Fibroblast of peridontal ligament (primary cell): ENCODE measurements at regions not wholly inside any gene's neighbourhood (a gene's known extent, or its start where the extent isn't known, plus 50 kb on each side); places are given as distances from the start of the nearest gene placed in this dataset.
"Not testable (repeated sequence)": the region's sequence is repeated elsewhere in the genome, so short reads cannot be mapped to it uniquely, and the experiment has no call there.

Source experiments
- DNase-seq: peaks from one replicate; pipeline ENCODE4 v3.0.0-alpha.2; 2010; ENCODE audit errors: extremely low read depth

GRCh38 chr16:35102780-35103403, 1643.5 kb downstream of the TP53TG3F start:
- DNase-seq = no peak

GRCh38 chr16:35111772-35112171, 1652.4 kb downstream of the TP53TG3F start:
- not testable (repeated sequence) for DNase-seq

GRCh38 chr16:35131429-35131828, 1672.0 kb downstream of the TP53TG3F start:
- no peak for DNase-seq

GRCh38 chr16:35134471-35134870, 1675.1 kb downstream of the TP53TG3F start:
- DNase-seq = no peak

GRCh38 chr16:35140293-35140986, 1681.0 kb downstream of the TP53TG3F start:
- no peak for DNase-seq

GRCh38 chr16:35141303-35141702, 1681.9 kb downstream of the TP53TG3F start:
- no peak for DNase-seq

GRCh38 chr16:35142147-35142808, 1682.9 kb downstream of the TP53TG3F start:
- no peak for DNase-seq

- DNase-seq = no peak
These were observed 1683.4 kb downstream of the TP53TG3F start for GRCh38 chr16:35142809-35143192.

- DNase-seq = no peak
These were observed 1685.0 kb downstream of the TP53TG3F start for GRCh38 chr16:35144212-35144932.

GRCh38 chr16:35146031-35146710, 1686.8 kb downstream of the TP53TG3F start:
- no peak for DNase-seq

- DNase-seq = no peak
These were observed 1687.5 kb downstream of the TP53TG3F start for GRCh38 chr16:35146723-35147458.

- no peak for DNase-seq
These were observed 1688.4 kb downstream of the TP53TG3F start for GRCh38 chr16:35147556-35148504.

- DNase-seq = no peak
These were observed 1689.3 kb downstream of the TP53TG3F start for GRCh38 chr16:35148748-35149147.

- DNase-seq = no peak
These were observed 1690.1 kb downstream of the TP53TG3F start for GRCh38 chr16:35149550-35149949.

- DNase-seq = no peak
These were observed 1691.4 kb downstream of the TP53TG3F start for GRCh38 chr16:35150805-35151312.

- no peak for DNase-seq
These were observed 1692.7 kb downstream of the TP53TG3F start for GRCh38 chr16:35152067-35152627.

GRCh38 chr16:35154627-35155026, 1695.2 kb downstream of the TP53TG3F start:
- DNase-seq = no peak

GRCh38 chr16:35157549-35157948, 1698.1 kb downstream of the TP53TG3F start:
- DNase-seq = not testable (repeated sequence)

GRCh38 chr16:35169324-35169723, 1709.9 kb downstream of the TP53TG3F start:
- DNase-seq = not testable (repeated sequence)
